ENCODE measurements at regions not wholly inside any gene's neighbourhood (a gene's known extent, or its start where the extent isn't known, plus 50 kb on each side); places are given as distances from the start of the nearest gene placed in this dataset.
A peak's percentile ranks its signal among the peaks of the same experiment; 100 is the strongest.

GRCh38 chr14:34250959-34251358 lies 211.1 kb downstream of the SPTSSA start:
- DNase-seq (ENCODE audit: low read depth in 2 of 3, low spot score in 2 of 3) = no peak

- no peak for DNase-seq (ENCODE audit: low read depth in 2 of 3, low spot score in 2 of 3)
Observed at GRCh38 chr14:34247605-34248004, 214.4 kb downstream of the SPTSSA start.

GRCh38 chr14:34246206-34246605 lies 215.8 kb downstream of the SPTSSA start:
- DNase-seq (ENCODE audit: low read depth in 2 of 3, low spot score in 2 of 3) = no peak

- no peak for DNase-seq (ENCODE audit: low read depth in 2 of 3, low spot score in 2 of 3)
Observed at GRCh38 chr14:34243401-34243800, 218.6 kb downstream of the SPTSSA start.

- DNase-seq (ENCODE audit: low read depth in 2 of 3, low spot score in 2 of 3) = no peak
Observed at GRCh38 chr14:34243001-34243400, 219.0 kb downstream of the SPTSSA start.

- DNase-seq (ENCODE audit: low read depth in 2 of 3, low spot score in 2 of 3) = no peak
Observed at GRCh38 chr14:34241185-34241711, 220.8 kb downstream of the SPTSSA start.

GRCh38 chr14:34238610-34239009 lies 223.4 kb downstream of the SPTSSA start:
- DNase-seq (ENCODE audit: low read depth in 2 of 3, low spot score in 2 of 3) = no peak

GRCh38 chr14:34237677-34238076 lies 224.4 kb downstream of the SPTSSA start:
- DNase-seq (ENCODE audit: low read depth in 2 of 3, low spot score in 2 of 3) = no peak

GRCh38 chr14:34237081-34237480 lies 225.0 kb downstream of the SPTSSA start:
- DNase-seq (ENCODE audit: low read depth in 2 of 3, low spot score in 2 of 3) = no peak

- DNase-seq (ENCODE audit: low read depth in 2 of 3, low spot score in 2 of 3) = no peak
Observed at GRCh38 chr14:34235643-34236300, 226.3 kb downstream of the SPTSSA start.

- DNase-seq (ENCODE audit: low read depth in 2 of 3, low spot score in 2 of 3) = no peak
Observed at GRCh38 chr14:34234258-34234657, 227.8 kb downstream of the SPTSSA start.

GRCh38 chr14:34233619-34234018 lies 228.4 kb downstream of the SPTSSA start:
- DNase-seq (ENCODE audit: low read depth in 2 of 3, low spot score in 2 of 3) = no peak

- no peak for DNase-seq (ENCODE audit: low read depth in 2 of 3, low spot score in 2 of 3)
Observed at GRCh38 chr14:34232790-34233189, 229.2 kb downstream of the SPTSSA start.

GRCh38 chr14:34231626-34232025 lies 230.4 kb downstream of the SPTSSA start:
- DNase-seq (ENCODE audit: low read depth in 2 of 3, low spot score in 2 of 3) = no peak

- DNase-seq (ENCODE audit: low read depth in 2 of 3, low spot score in 2 of 3) = no peak
Observed at GRCh38 chr14:34229140-34229539, 232.9 kb downstream of the SPTSSA start.

- DNase-seq (ENCODE audit: low read depth in 2 of 3, low spot score in 2 of 3) = no peak
Observed at GRCh38 chr14:34228650-34228976, 233.4 kb downstream of the SPTSSA start.

- DNase-seq (ENCODE audit: low read depth in 2 of 3, low spot score in 2 of 3) = peak; percentile 10 to 63 (median 35)
Observed at GRCh38 chr14:34227834-34228649, 234.0 kb downstream of the SPTSSA start.

GRCh38 chr14:34224221-34224620 lies 237.8 kb downstream of the SPTSSA start:
- no peak for DNase-seq (ENCODE audit: low read depth in 2 of 3, low spot score in 2 of 3)

- no peak for DNase-seq (ENCODE audit: low read depth in 2 of 3, low spot score in 2 of 3)
Observed at GRCh38 chr14:34223373-34224148, 238.5 kb downstream of the SPTSSA start.

GRCh38 chr14:34222867-34223266 lies 239.2 kb downstream of the SPTSSA start:
- no peak for DNase-seq (ENCODE audit: low read depth in 2 of 3, low spot score in 2 of 3)

- no peak for DNase-seq (ENCODE audit: low read depth in 2 of 3, low spot score in 2 of 3)
Observed at GRCh38 chr14:34222122-34222521, 239.9 kb downstream of the SPTSSA start.

All from hematopoietic multipotent progenitor cell (in vitro differentiated cells).